ENCODE measurements at regions not wholly inside any gene's neighbourhood (a gene's known extent, or its start where the extent isn't known, plus 50 kb on each side); places are given as distances from the start of the nearest gene placed in this dataset.

DNA sequence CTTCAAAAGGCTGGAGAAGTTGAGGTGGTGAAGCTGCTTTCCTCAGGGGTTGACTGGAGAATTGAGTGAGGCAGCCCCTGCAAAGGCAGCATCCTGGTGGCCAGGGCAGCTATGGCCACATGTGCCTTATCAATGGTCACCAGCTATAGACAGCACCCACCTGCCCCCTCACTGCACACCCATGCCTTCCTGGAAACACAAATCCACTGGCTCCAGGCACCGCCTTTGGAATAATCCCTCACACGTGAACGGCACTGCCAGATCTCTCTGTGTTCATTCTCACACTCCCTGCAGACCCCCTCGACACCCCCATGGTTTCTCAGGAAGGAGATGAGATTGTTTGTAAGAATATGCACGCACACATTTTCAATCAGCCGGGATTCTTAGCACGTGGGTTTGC lies 1297.8 kb downstream of the TBC1D22A start:
- TF ChIP-seq ZNF626 (tag by site-specific recombination; IDR thresholded peaks at IDR 0.05) (no peak), ZNF830 (tag by site-specific recombination; IDR thresholded peaks at IDR 0.05; ENCODE audit: low read depth) (no peak), MZF1 (tag by site-specific recombination; IDR thresholded peaks at IDR 0.05; ENCODE audit: borderline replicate concordance) (no peak), ZNF843 (tag by site-specific recombination; IDR thresholded peaks at IDR 0.05) (no peak), ZNF24 (tag by site-specific recombination; IDR thresholded peaks at IDR 0.05) (no peak), ZSCAN30 (tag by site-specific recombination; IDR thresholded peaks at IDR 0.05) (no peak), ZFP3 (tag by site-specific recombination; IDR thresholded peaks at IDR 0.05; ENCODE audit: low read depth) (no peak), ZNF274 (IDR thresholded peaks at IDR 0.05; ENCODE audit: low read length) (no peak), ZNF274 (tag by site-specific recombination; IDR thresholded peaks at IDR 0.05; ENCODE audit: borderline replicate concordance) (no peak), CTCF (tag by site-specific recombination; IDR thresholded peaks at IDR 0.05) (no peak), ZNF239 (tag by site-specific recombination; IDR thresholded peaks at IDR 0.05) (no peak)
- TF ChIP-seq, protein P1, sequence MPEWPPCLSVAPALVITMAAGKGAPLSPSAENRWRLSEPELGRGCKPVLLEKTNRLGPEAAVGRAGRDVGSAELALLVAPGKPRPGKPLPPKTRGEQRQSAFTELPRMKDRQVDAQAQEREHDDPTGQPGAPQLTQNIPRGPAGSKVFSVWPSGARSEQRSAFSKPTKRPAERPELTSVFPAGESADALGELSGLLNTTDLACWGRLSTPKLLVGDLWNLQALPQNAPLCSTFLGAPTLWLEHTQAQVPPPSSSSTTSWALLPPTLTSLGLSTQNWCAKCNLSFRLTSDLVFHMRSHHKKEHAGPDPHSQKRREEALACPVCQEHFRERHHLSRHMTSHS (tag by site-specific recombination; IDR thresholded peaks at IDR 0.05), result no peak
